ENCODE measurements at regions not wholly inside any gene's neighbourhood (a gene's known extent, or its start where the extent isn't known, plus 50 kb on each side); places are given as distances from the start of the nearest gene placed in this dataset.

DNA sequence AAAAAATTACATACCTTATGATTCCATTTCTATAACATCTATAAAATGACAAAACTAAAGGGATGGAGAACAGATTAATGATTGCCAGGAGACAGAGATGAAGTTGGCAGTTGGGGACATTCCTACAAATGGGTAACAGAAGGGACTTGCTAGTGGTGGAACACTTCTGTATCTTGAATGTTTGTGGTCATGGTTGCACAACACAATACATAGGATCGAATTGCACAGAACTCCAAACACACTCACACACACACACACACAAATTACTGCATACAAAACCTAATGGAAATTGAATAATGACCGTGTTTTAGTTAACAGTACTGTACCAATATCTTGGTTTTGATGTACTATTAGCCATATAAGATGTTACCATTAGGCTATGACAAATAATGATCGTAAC lies 330.7 kb upstream of the POU5F2 start (continued):
- TF ChIP-seq, protein P1, sequence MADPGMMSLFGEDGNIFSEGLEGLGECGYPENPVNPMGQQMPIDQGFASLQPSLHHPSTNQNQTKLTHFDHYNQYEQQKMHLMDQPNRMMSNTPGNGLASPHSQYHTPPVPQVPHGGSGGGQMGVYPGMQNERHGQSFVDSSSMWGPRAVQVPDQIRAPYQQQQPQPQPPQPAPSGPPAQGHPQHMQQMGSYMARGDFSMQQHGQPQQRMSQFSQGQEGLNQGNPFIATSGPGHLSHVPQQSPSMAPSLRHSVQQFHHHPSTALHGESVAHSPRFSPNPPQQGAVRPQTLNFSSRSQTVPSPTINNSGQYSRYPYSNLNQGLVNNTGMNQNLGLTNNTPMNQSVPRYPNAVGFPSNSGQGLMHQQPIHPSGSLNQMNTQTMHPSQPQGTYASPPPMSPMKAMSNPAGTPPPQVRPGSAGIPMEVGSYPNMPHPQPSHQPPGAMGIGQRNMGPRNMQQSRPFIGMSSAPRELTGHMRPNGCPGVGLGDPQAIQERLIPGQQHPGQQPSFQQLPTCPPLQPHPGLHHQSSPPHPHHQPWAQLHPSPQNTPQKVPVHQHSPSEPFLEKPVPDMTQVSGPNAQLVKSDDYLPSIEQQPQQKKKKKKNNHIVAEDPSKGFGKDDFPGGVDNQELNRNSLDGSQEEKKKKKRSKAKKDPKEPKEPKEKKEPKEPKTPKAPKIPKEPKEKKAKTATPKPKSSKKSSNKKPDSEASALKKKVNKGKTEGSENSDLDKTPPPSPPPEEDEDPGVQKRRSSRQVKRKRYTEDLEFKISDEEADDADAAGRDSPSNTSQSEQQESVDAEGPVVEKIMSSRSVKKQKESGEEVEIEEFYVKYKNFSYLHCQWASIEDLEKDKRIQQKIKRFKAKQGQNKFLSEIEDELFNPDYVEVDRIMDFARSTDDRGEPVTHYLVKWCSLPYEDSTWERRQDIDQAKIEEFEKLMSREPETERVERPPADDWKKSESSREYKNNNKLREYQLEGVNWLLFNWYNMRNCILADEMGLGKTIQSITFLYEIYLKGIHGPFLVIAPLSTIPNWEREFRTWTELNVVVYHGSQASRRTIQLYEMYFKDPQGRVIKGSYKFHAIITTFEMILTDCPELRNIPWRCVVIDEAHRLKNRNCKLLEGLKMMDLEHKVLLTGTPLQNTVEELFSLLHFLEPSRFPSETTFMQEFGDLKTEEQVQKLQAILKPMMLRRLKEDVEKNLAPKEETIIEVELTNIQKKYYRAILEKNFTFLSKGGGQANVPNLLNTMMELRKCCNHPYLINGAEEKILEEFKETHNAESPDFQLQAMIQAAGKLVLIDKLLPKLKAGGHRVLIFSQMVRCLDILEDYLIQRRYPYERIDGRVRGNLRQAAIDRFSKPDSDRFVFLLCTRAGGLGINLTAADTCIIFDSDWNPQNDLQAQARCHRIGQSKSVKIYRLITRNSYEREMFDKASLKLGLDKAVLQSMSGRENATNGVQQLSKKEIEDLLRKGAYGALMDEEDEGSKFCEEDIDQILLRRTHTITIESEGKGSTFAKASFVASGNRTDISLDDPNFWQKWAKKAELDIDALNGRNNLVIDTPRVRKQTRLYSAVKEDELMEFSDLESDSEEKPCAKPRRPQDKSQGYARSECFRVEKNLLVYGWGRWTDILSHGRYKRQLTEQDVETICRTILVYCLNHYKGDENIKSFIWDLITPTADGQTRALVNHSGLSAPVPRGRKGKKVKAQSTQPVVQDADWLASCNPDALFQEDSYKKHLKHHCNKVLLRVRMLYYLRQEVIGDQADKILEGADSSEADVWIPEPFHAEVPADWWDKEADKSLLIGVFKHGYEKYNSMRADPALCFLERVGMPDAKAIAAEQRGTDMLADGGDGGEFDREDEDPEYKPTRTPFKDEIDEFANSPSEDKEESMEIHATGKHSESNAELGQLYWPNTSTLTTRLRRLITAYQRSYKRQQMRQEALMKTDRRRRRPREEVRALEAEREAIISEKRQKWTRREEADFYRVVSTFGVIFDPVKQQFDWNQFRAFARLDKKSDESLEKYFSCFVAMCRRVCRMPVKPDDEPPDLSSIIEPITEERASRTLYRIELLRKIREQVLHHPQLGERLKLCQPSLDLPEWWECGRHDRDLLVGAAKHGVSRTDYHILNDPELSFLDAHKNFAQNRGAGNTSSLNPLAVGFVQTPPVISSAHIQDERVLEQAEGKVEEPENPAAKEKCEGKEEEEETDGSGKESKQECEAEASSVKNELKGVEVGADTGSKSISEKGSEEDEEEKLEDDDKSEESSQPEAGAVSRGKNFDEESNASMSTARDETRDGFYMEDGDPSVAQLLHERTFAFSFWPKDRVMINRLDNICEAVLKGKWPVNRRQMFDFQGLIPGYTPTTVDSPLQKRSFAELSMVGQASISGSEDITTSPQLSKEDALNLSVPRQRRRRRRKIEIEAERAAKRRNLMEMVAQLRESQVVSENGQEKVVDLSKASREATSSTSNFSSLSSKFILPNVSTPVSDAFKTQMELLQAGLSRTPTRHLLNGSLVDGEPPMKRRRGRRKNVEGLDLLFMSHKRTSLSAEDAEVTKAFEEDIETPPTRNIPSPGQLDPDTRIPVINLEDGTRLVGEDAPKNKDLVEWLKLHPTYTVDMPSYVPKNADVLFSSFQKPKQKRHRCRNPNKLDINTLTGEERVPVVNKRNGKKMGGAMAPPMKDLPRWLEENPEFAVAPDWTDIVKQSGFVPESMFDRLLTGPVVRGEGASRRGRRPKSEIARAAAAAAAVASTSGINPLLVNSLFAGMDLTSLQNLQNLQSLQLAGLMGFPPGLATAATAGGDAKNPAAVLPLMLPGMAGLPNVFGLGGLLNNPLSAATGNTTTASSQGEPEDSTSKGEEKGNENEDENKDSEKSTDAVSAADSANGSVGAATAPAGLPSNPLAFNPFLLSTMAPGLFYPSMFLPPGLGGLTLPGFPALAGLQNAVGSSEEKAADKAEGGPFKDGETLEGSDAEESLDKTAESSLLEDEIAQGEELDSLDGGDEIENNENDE (IDR thresholded peaks at IDR 0.05; ENCODE audit: insufficient replicate concordance, low read length): no peak
- TF ChIP-seq, protein P2, sequence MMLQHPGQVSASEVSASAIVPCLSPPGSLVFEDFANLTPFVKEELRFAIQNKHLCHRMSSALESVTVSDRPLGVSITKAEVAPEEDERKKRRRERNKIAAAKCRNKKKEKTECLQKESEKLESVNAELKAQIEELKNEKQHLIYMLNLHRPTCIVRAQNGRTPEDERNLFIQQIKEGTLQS (IDR thresholded peaks at IDR 0.05; ENCODE audit: insufficient read depth, low read depth, low read length): no peak
- no peak for TF ChIP-seq RAD21 (IDR thresholded peaks at IDR 0.05 in 1 of 2, conservative IDR thresholded peaks at IDR 0.05 in 1 of 2; ENCODE audit: low read depth in 2 of 2, low read length in 2 of 2)
- TF ChIP-seq, protein P3, sequence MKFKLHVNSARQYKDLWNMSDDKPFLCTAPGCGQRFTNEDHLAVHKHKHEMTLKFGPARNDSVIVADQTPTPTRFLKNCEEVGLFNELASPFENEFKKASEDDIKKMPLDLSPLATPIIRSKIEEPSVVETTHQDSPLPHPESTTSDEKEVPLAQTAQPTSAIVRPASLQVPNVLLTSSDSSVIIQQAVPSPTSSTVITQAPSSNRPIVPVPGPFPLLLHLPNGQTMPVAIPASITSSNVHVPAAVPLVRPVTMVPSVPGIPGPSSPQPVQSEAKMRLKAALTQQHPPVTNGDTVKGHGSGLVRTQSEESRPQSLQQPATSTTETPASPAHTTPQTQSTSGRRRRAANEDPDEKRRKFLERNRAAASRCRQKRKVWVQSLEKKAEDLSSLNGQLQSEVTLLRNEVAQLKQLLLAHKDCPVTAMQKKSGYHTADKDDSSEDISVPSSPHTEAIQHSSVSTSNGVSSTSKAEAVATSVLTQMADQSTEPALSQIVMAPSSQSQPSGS (IDR thresholded peaks at IDR 0.05; ENCODE audit: low read length): no peak
- TF ChIP-seq SP4 (IDR thresholded peaks at IDR 0.05; ENCODE audit: low read length): no peak
- TF ChIP-seq POLR2AphosphoS5 (IDR thresholded peaks at IDR 0.05; ENCODE audit: low read depth, low read length): no peak
- no peak for TF ChIP-seq SAP30 (IDR thresholded peaks at IDR 0.05; ENCODE audit: insufficient read depth, insufficient replicate concordance, low read length)
- no peak for TF ChIP-seq CREB1 (IDR thresholded peaks at IDR 0.05)
- TF ChIP-seq SP1 (IDR thresholded peaks at IDR 0.05; ENCODE audit: low read depth, low read length): no peak
- no peak for TF ChIP-seq JUND (IDR thresholded peaks at IDR 0.05; ENCODE audit: low read length)

All from H1 (cell line).